ENCODE measurements at regions not wholly inside any gene's neighbourhood (a gene's known extent, or its start where the extent isn't known, plus 50 kb on each side); places are given as distances from the start of the nearest gene placed in this dataset.

- no peak for DNase-seq (ENCODE audit: low read depth)
Observed at GRCh38 chr15:66900586-66901310, 164.7 kb upstream of the SMAD3 start.

GRCh38 chr15:66901336-66902100 is 163.9 kb upstream of the SMAD3 start:
- DNase-seq (ENCODE audit: low read depth) = peak; percentile 65

- no peak for DNase-seq (ENCODE audit: low read depth)
Observed at GRCh38 chr15:66905185-66905584, 160.2 kb upstream of the SMAD3 start.

DNA sequence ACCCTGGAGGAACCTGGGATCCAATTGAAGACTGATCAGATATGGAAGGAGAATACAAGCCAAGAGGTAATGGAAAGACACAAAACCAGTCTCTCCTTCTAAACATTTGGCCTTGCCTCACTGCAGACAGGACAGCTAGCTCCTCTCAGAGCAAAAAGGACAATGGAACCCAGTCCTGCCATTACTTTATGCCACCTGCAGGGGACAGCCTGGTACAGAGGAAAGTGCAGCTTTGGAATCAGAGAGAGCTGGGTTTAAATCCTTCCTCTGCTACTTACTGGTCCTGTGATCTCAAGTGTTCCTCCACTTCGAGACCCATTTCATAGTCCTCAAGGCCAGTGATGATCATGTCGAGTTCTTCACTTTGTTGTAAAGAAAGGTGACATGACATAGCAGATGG is 159.4 kb upstream of the SMAD3 start:
- DNase-seq (ENCODE audit: low read depth) = no peak

DNA sequence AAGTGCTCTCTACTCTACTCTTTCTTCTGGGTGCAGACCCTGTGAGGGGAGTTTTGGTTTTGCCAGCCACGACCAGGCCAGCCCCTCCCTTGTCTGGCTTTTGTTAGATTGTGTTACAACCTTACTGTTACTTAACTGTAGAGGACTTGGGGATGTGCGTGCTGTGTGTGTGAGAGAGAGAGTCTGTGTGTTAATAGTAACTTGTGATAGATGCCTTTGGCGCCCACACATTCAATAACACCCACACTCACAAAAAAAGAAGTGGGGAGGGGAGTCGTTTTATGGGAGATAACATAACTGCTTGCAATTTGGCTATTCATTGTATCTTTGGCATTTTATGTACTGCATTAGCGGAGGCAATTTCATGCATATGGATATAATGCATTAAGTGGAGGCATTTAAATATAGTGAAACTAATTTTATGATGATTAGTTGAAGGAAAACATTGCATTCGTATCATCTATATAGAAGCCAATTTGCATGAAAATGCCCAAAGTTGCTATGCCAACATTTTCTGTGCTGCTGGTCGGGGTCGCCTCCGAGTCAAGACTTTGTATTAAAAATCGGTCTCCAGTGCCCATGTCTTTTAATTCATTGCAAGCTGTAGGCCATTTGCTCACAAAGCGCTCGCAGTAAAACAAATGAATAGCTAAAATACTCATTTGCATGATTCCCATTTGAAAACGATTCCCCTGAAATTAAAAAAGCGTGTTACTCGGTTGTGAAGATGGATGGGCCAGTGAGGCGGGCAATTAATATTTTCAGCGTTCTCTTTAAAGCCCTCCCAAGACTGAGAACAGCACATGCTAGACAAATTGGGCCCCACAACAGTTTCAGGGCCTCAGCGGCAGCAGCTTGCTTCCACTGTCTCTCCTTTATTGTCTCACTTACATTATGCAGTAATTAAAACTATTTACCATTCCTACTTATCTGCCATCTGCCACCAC is 158.5 kb upstream of the SMAD3 start:
- DNase-seq (ENCODE audit: low read depth) = no peak

DNA sequence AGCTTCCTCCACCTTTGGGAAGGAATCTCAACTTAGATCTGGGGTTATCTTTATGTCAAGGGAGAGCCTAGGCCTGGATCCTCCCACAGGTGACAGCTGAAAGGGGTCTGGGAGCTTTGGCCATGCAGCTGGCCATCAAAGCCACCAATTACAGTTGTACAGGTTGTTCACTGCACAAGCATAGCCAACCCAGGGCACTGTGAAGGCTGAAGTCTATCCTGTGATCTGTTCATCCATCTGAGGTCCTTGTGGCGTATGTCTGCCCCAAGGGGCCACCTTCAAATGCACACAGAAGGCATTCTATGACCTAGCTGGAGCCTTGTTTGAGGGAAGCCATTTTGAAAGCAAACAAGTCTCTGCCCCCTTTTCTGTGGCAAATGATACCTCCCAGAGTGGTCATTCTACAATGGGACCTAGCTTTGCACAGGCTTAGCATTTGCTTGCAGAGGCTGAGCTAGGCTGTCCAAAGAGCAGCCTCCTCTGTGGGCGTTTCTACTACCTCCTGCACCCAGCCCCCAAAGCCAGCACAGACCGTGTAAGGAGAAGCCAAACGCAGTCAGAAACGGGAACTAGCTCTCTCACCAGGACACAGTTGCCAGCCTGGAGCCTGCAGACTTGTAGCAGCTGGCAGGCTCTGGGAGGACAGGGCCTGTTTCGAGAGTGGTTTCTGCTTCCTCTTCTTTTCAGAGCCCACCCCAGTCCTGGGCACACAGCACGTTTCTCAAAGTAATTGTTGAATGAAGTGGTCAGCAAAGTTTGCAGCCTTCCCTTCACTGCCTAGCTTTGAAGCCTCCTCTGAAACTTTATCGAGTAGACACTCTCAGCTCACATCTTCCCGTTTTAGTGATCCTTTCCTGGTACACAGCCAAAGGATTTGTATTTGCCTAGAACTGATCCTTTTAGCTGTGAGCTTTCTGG is 157.3 kb upstream of the SMAD3 start:
- peak; percentile 77 for DNase-seq (ENCODE audit: low read depth)

- no peak for DNase-seq (ENCODE audit: low read depth)
Observed at GRCh38 chr15:66908744-66909095, 156.7 kb upstream of the SMAD3 start.

GRCh38 chr15:66909381-66909890 is 156.0 kb upstream of the SMAD3 start:
- no peak for DNase-seq (ENCODE audit: low read depth)

GRCh38 chr15:66911131-66911700 is 154.2 kb upstream of the SMAD3 start:
- DNase-seq (ENCODE audit: low read depth) = no peak

GRCh38 chr15:66912001-66912400 is 153.4 kb upstream of the SMAD3 start:
- no peak for DNase-seq (ENCODE audit: low read depth)

- DNase-seq (ENCODE audit: low read depth) = no peak
Observed at GRCh38 chr15:66912441-66912840, 153.0 kb upstream of the SMAD3 start.

DNA sequence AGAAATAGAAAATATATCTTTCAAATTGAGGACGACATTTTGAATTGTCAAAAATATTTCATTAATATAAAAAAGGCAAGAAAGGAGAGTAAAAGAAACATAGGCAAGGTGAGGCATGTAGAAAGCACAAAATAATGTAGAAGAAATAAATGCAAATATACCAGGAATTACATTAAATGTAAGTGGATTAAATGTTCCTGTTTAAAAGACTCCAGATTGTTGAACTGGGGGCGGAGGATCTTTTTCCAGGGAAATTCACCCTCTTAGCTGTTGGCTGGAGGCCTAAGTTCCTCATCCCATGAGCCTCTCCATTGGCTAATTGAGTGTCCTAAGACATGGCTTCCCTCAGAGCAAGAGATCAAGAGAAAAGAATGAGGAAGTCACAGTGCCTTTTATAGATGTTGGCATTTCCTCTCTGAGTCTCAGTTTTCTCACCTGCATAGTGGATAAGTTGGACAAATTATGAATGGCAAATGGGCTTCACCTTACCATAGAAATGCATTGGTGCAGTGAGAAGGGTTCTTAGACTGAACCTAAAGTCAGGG is 147.4 kb upstream of the SMAD3 start:
- no peak for DNase-seq (ENCODE audit: low read depth)

GRCh38 chr15:66919421-66919820 is 146.0 kb upstream of the SMAD3 start:
- no peak for DNase-seq (ENCODE audit: low read depth)

GRCh38 chr15:66921319-66921915 is 144.0 kb upstream of the SMAD3 start:
- DNase-seq (ENCODE audit: low read depth) = no peak

DNA sequence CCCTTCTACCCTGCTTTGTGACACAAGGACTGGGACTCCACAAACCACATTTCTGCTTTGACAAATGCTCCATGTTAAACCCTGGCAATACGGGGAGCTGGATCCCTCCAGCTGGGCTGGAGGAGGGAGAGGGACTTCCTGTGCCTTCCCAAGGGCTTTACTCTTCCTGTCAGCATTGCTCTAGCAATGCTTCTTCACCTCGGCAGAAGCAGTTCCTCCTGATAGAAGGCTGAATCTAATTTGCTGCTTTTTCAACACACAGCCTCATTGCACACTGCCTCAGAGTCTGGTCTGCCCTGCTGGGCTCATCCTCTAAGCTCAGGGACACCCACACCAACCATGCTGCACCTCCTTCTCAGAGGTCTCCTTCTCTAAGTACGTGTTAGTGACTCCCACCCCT is 142.8 kb upstream of the SMAD3 start:
- DNase-seq (ENCODE audit: low read depth) = no peak

DNA sequence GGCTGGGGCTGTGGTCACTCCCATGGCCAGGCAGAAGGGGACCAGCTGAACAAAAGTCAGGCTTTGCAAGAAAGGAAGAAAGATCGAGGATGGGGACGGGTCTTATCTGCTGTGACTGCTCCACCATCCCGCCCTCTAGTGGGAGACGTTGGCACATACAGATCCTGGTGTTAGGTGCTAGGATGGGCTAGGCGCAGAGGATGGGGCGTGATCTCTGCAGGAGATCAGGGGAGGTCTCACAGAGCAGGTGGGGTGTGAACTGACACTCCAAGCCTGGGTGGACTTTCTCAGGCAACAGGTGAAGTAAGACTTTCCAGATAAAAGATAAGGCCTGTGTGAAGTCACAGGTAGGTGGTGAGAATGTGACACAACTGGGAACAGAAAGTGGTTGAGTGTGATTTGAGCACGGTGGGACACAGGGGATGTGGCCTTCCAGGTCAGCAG is 141.9 kb upstream of the SMAD3 start:
- DNase-seq (ENCODE audit: low read depth) = no peak

DNA sequence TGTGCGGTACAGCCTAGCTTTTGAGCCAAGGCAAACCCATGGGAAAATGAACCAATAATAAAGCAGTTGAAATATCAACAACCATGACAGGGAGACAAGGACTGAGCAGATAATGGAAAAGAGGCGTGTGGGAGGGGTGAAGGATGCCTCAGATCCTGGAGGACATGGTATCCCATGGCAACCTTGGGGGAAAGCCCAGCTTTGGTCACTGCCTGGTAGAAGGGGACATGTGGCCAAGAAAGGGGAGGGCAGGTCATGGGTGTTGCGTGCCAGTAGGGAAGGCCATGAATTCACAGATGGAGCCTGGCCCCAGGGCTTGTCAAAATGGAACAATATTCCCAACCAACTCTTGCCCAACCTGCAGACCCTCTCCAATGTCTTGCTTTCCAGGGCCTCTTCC is 140.5 kb upstream of the SMAD3 start:
- DNase-seq (ENCODE audit: low read depth) = no peak

- DNase-seq (ENCODE audit: low read depth) = no peak
Observed at GRCh38 chr15:66925721-66926120, 139.7 kb upstream of the SMAD3 start.

All from myocyte (in vitro differentiated cells).